Fibroblast of mammary gland (primary cell): ENCODE measurements at regions not wholly inside any gene's neighbourhood (a gene's known extent, or its start where the extent isn't known, plus 50 kb on each side); places are given as distances from the start of the nearest gene placed in this dataset.

Source experiments
- DNase-seq: peaks from one replicate; pipeline ENCODE4 v3.0.0-alpha.2; 2010; ENCODE audit warnings: low read depth
- H3K4me3 ChIP-seq: 2 replicates; pipeline ENCODE4 v1.5.1; 2011; ENCODE audit warnings: low read depth, mild to moderate bottlenecking, low read length, moderate library complexity; ENCODE audit not compliant: control insufficient read depth
- CTCF ChIP-seq: conservative IDR thresholded peaks from 2 replicates; pipeline ENCODE4 v1.5.1; 2011; ENCODE audit warnings: low read depth, low read length, inconsistent platforms; ENCODE audit not compliant: control insufficient read depth, insufficient read depth

- no peak for DNase-seq
- H3K4me3 ChIP-seq: no peak overlapping the region
- no peak for TF ChIP-seq CTCF
Measured at GRCh38 chr6:144595266-144595665, 310.1 kb downstream of the UTRN start.

- DNase-seq: no peak
- TF ChIP-seq CTCF: no peak
- no peak overlapping the region for H3K4me3 ChIP-seq
Measured at GRCh38 chr6:144597511-144597910, 312.4 kb downstream of the UTRN start.

- H3K4me3 ChIP-seq: no peak overlapping the region
- DNase-seq: no peak
- TF ChIP-seq CTCF: no peak
Measured at GRCh38 chr6:144599615-144600014, 314.5 kb downstream of the UTRN start.

GRCh38 chr6:144601221-144601620 is 316.1 kb downstream of the UTRN start:
- DNase-seq: peak; percentile 4
- H3K4me3 ChIP-seq: no peak overlapping the region
- no peak for TF ChIP-seq CTCF

GRCh38 chr6:144602523-144603180 is 317.5 kb downstream of the UTRN start:
- no peak overlapping the region for H3K4me3 ChIP-seq
- no peak for DNase-seq
- no peak for TF ChIP-seq CTCF

- no peak for DNase-seq
- H3K4me3 ChIP-seq: no peak overlapping the region
- no peak for TF ChIP-seq CTCF
Measured at GRCh38 chr6:144606083-144606482, 320.9 kb downstream of the UTRN start.
